HG03558 (cell line): ENCODE measurements at regions not wholly inside any gene's neighbourhood (a gene's known extent, or its start where the extent isn't known, plus 50 kb on each side); places are given as distances from the start of the nearest gene placed in this dataset.
"Not testable (repeated sequence)": the region's sequence is repeated elsewhere in the genome, so short reads cannot be mapped to it uniquely, and the experiment has no call there.

Source experiments
- ATAC-seq: cut with Tn5 transposase; IDR thresholded peaks from one replicate; pipeline ENCODE4 v1.9.1; 2021; ENCODE audit warnings: moderate number of reproducible peaks; ENCODE audit not compliant: unreplicated experiment; ENCODE audit errors: extremely low read depth

DNA sequence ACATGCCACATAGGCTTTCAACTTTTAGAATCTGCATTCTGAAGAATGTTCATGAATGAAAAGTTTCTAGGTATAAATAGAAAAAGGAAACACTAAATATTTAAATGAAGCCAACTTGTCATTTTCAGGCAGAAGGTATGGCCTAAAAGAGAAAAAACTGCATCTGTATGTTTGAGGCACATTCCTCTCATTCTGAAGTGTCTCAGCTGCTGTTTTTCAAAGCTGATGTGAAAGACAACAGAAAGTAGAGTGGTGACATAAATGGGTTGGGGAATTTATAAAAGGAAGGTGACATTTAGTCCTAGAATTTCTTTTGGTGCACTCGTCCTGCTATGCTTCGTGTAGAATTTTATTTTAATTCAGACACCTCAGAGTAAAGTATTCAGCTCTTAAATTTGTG lies 539.6 kb upstream of the SLITRK5 start:
- ATAC-seq: no peak

- ATAC-seq: no peak
These were observed 532.3 kb upstream of the SLITRK5 start for GRCh38 chr13:87138866-87139265.

GRCh38 chr13:87147076-87147475 lies 524.1 kb upstream of the SLITRK5 start:
- no peak for ATAC-seq

DNA sequence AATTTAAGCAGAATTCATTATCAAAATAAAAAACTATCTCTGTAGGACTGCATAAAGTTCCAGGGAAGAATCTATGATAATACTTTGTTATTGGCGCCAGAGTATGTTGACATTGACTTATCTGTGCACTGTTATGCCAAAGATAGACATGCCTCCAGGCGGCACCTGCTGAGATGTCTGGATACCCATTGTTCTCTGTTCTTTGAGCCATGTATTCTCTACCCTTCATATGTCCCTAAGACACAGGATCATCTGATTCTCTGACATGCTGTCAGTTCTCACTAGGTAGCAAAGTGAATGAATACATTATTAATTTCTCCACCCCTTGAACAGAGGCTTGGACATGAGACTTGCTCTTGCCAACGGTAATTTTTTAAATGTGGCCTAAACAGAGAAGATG lies 517.8 kb upstream of the SLITRK5 start:
- ATAC-seq: no peak

- no peak for ATAC-seq
These were observed 504.8 kb upstream of the SLITRK5 start for GRCh38 chr13:87166348-87166747.

GRCh38 chr13:87168390-87168789 lies 502.8 kb upstream of the SLITRK5 start:
- ATAC-seq: no peak

GRCh38 chr13:87169337-87169736 lies 501.8 kb upstream of the SLITRK5 start:
- ATAC-seq: no peak

- ATAC-seq: no peak
These were observed 498.9 kb upstream of the SLITRK5 start for GRCh38 chr13:87172166-87172835.

DNA sequence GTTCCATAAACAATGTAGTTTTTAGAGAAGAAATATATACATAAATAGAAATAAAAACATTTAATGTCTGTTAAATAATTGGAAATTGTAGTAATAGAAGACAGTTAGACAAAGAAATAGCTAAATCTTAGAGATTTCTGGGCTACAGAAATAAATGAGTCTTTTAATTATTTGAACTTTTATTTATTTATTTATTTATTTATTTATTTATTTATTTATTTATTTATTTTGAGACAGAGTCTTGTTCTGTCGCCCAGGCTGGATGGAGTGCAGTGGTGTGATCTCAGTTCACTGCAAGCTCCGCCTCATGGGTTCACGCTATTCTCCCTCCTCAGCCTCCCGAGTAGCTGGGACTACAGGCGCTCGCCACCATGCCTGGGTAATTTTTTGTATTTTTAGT lies 486.0 kb upstream of the SLITRK5 start:
- ATAC-seq: not testable (repeated sequence)

DNA sequence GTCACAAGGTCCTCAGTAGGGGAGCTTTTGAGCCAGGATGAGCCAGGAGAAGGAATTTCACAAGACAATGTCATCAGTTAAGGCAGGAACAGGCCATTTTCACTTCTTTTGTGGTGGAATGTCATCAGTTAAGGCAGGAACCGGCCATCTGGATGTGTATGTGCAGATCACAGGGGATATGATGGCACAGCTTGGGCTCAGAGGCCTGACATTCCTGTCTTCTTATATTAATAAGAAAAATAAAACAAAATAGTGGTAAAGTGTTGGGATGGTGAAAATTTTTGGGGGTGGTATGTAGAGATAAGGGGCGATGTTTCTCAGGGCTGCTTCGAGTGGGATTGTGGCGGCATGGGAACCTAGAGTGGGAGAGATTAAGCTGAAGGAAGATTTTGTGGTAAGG lies 484.5 kb upstream of the SLITRK5 start:
- ATAC-seq: not testable (repeated sequence)

GRCh38 chr13:87191485-87191884 lies 479.7 kb upstream of the SLITRK5 start:
- ATAC-seq: not testable (repeated sequence)

DNA sequence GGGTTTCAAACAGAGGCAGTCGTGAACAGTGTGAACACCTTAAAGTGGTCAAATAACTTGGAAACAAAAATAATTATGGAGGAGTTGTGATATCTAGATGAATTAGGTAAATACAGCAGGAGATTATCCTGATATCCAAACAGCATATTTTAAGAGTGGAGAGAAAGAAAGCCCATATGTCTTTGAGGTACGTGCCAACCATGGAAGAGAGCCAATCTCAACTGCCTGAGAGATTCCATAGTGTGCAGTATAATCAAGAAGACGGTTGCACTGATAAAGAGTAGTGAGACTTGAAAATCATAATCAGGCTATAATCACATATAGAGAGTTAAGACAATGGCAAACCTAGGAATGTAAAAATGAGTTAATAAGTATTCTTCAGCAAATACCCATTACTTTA lies 472.8 kb upstream of the SLITRK5 start:
- ATAC-seq: no peak

- ATAC-seq: no peak
These were observed 464.5 kb upstream of the SLITRK5 start for GRCh38 chr13:87206708-87207107.

DNA sequence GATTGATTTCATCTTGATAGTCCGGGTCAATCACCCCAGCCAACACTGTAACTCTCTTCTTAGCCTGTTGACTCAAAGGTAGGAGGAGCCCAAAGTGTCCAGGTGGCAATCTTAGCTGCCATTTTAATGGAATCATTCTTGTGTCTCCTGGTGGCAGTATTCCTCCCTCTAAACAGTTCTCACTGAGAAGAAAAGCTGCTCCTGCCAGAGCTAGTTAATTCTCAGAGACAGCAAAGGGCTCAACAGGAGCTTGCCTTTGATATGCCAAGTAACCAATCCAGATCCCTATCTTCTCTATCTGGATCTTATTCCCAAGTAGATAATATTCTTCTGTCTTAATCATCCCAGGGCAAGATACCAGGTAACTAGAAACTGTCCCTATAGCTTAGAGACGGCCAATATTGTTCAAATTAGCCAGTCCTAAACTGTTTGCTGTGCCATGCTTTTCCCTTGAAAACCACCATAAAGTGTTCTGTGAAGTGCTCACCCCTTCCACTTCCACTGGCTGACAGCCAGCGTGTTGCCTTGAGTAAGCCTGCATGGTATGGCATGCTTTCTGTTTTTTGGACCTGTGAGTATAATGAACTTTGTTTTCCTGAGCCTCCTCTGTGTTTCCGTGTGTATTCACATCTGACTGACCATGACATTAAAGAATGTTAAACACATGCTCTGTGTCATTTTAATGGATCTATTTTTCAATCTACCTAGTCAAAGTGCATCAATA lies 463.7 kb upstream of the SLITRK5 start:
- no peak for ATAC-seq

DNA sequence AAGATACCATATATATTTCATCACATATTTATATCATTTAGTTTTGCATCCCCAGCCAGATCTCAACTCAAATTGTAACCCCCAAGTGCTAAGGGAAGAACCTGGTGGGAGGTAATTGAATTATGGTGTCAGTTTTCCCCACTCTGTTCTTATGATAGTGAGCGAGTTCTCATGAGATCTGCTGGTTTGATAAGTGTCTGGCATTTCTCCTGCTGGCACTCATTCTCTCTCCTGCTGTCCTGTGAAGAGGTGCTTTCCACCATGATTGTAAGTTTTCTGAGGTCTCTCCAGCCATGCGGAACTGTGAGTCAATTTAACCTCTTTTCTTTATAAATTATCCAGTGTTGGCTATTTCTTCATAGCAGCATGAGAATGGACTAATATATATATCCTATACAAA lies 462.5 kb upstream of the SLITRK5 start:
- no peak for ATAC-seq

DNA sequence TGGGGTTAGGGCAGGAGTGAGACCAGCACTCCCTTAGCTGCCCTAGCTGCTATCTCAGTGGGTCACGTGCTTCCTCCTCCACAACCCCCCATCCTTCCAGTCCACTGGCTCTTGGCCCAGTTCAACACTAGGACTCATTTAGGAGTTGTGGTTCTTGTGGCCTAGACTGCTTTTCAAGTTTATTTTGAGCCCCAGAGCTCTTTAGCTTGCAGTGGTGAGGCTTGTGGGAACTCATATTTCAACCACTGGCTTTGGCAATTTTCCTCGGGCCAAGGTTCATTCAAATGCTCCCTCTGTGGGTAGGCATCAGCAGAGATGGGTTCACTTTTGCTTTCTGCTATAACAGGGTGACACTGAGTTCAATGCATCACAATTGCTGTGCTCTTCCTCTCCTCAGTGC lies 436.2 kb upstream of the SLITRK5 start:
- no peak for ATAC-seq

GRCh38 chr13:87235621-87236020 lies 435.6 kb upstream of the SLITRK5 start:
- ATAC-seq: no peak

GRCh38 chr13:87244256-87244890 lies 426.8 kb upstream of the SLITRK5 start:
- ATAC-seq: no peak

DNA sequence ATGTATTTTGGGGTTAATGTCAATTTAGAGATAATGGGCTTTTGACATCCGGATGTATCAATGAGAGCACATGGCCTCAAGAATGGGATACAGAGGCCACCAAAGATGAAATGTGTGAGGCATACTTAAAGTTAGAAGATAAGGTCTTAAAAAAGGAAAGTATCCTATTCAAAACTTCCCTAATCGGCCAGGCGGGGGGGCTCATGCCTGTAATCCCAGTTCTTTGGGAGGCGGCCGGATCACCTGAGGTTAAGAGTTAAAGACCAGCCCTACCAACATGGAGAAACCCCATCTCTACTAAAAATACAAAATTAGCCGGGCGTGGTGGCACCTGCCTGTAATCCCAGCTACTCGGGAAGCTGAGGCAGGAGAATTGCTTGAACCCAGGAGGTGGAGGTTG lies 421.3 kb upstream of the SLITRK5 start:
- ATAC-seq: not testable (repeated sequence)

- ATAC-seq: no peak
These were observed 415.8 kb upstream of the SLITRK5 start for GRCh38 chr13:87255394-87255793.

DNA sequence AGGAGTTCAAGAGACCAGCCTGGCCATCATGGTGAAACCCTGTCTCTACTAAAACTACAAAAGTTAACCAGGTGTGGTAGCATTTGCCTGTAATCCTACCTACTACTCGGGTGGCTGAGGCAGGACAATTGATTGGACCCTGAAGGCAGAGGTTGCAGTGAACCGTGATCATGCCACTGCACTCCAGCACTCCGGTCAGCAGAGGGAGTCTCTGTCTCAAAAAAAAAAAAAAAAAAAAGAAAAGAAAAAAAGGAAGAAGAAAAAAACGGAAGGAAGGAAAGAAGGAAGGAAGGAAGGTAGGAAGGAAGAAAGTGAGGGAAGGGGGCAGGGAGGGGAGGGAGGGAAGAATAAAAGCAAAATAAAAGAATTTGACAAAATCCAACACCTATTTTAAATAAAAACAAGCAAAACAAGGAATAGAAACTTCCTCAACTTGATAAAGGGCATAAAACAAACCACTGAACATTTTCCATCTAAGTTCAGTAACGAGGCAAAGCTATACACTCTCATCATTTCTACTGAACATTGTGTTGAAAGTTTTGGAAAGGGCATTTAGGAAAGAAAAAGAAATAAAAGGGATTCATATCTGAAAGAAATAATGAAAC lies 411.6 kb upstream of the SLITRK5 start:
- no peak for ATAC-seq
